ENCODE measurements at regions not wholly inside any gene's neighbourhood (a gene's known extent, or its start where the extent isn't known, plus 50 kb on each side); places are given as distances from the start of the nearest gene placed in this dataset.

- ATAC-seq (ENCODE audit: poor library complexity) = no peak
- Mint-ChIP-seq H3K27ac (no peak overlapping the region), H3K9me3 (peaks cover 16% of the 10 kb centered on the region), H3K36me3 (ENCODE audit: low read depth) (no peaks in the 10 kb centered on the region), H3K4me3 (no peak overlapping the region), H3K27me3 (no peaks in the 10 kb centered on the region), H3K4me1 (ENCODE audit: low read depth) (no peaks in the 10 kb centered on the region)
- POLR2A ChIA-PET = no interaction called here
- Histone ChIP-seq H3K9me3 (ENCODE audit: control insufficient read depth in 1 of 2, insufficient read depth in 1 of 2, low read length in 2 of 2) (peaks cover 0 to 7% of the 10 kb centered on the region in 2 experiments), H3K4me3 (ENCODE audit: low read length) (no peak overlapping the region), H3K27ac (ENCODE audit: low read depth in 1 of 2, low read length in 2 of 2) (no peak overlapping the region), H3K27me3 (ENCODE audit: control insufficient read depth in 1 of 2, insufficient read depth in 2 of 2, low read length in 2 of 2) (no peaks in the 10 kb centered on the region), H3K36me3 (ENCODE audit: insufficient read depth, low read length) (no peaks in the 10 kb centered on the region), H3K4me1 (ENCODE audit: insufficient read depth, low read length) (no peaks in the 10 kb centered on the region)
- CTCF ChIA-PET = no interaction called here
- intact Hi-C loops (cut with DNase I, micrococcal nuclease) = no loop called here
- no peak for DNase-seq
- no peak for TF ChIP-seq CTCF (IDR thresholded peaks at IDR 0.05)
These were observed 622.7 kb downstream of the METTL15 start for GRCh38 chr11:28730889-28731288.

GRCh38 chr11:28730336-28730735 is 622.1 kb downstream of the METTL15 start:
- no peak overlapping the region for H3K4me3 ChIP-seq (ENCODE audit: low read length)
- CTCF ChIA-PET = no interaction called here
- Mint-ChIP-seq H3K4me3 (no peak overlapping the region), H3K36me3 (ENCODE audit: low read depth) (no peaks in the 10 kb centered on the region), H3K9me3 (peaks cover 17% of the 10 kb centered on the region), H3K27ac (no peak overlapping the region), H3K4me1 (ENCODE audit: low read depth) (no peaks in the 10 kb centered on the region), H3K27me3 (no peaks in the 10 kb centered on the region)
- no peak overlapping the region for H3K27ac ChIP-seq (ENCODE audit: low read depth in 1 of 2, low read length in 2 of 2)
- no peaks in the 10 kb centered on the region for H3K27me3 ChIP-seq (ENCODE audit: control insufficient read depth in 1 of 2, insufficient read depth in 2 of 2, low read length in 2 of 2)
- peaks cover 0 to 7% of the 10 kb centered on the region in 2 experiments for H3K9me3 ChIP-seq (ENCODE audit: control insufficient read depth in 1 of 2, insufficient read depth in 1 of 2, low read length in 2 of 2)
- DNase-seq (no peak), ATAC-seq (ENCODE audit: poor library complexity) (no peak)
- H3K4me1 ChIP-seq (ENCODE audit: insufficient read depth, low read length) = no peaks in the 10 kb centered on the region
- POLR2A ChIA-PET = no interaction called here
- H3K36me3 ChIP-seq (ENCODE audit: insufficient read depth, low read length) = no peaks in the 10 kb centered on the region
- intact Hi-C loops (cut with DNase I, micrococcal nuclease) = no loop called here
- TF ChIP-seq CTCF (IDR thresholded peaks at IDR 0.05) = no peak

- CTCF ChIA-PET = no interaction called here
These were observed 621.2 kb downstream of the METTL15 start for GRCh38 chr11:28729339-28729738.

More at GRCh38 chr11:28729339-28729738, 621.2 kb downstream of the METTL15 start:
- Histone ChIP-seq H3K9me3 (ENCODE audit: control insufficient read depth in 1 of 2, insufficient read depth in 1 of 2, low read length in 2 of 2) (peaks cover 0 to 7% of the 10 kb centered on the region in 2 experiments), H3K27ac (ENCODE audit: low read depth in 1 of 2, low read length in 2 of 2) (no peak overlapping the region), H3K36me3 (ENCODE audit: insufficient read depth, low read length) (no peaks in the 10 kb centered on the region), H3K4me1 (ENCODE audit: insufficient read depth, low read length) (no peaks in the 10 kb centered on the region), H3K4me3 (ENCODE audit: low read length) (no peak overlapping the region), H3K27me3 (ENCODE audit: control insufficient read depth in 1 of 2, insufficient read depth in 2 of 2, low read length in 2 of 2) (no peaks in the 10 kb centered on the region)
- ATAC-seq (ENCODE audit: poor library complexity) (no peak), DNase-seq (no peak)
- Mint-ChIP-seq H3K4me3 (no peak overlapping the region), H3K27ac (no peak overlapping the region), H3K36me3 (ENCODE audit: low read depth) (no peaks in the 10 kb centered on the region), H3K27me3 (no peaks in the 10 kb centered on the region), H3K4me1 (ENCODE audit: low read depth) (no peaks in the 10 kb centered on the region), H3K9me3 (peaks cover 17% of the 10 kb centered on the region)
- POLR2A ChIA-PET = no interaction called here
- intact Hi-C loops (cut with DNase I, micrococcal nuclease) = no loop called here
- no peak for TF ChIP-seq CTCF (IDR thresholded peaks at IDR 0.05)

All from CD4-positive, alpha-beta T cell (primary cell).